Right ventricle myocardium superior (tissue), 1 donor: ENCODE measurements at regions not wholly inside any gene's neighbourhood (a gene's known extent, or its start where the extent isn't known, plus 50 kb on each side); places are given as distances from the start of the nearest gene placed in this dataset.
"Not testable (repeated sequence)": the region's sequence is repeated elsewhere in the genome, so short reads cannot be mapped to it uniquely, and the experiment has no call there.

Experiments used
- ATAC-seq: fragments of 200-7000 bp; cut with Tn5 transposase; one replicate; pipeline ENCODE4 v1.9.1; 2020; ENCODE audit warnings: mild to moderate bottlenecking; ENCODE audit not compliant: poor library complexity
- DNase-seq: peaks from one replicate; pipeline ENCODE4 v3.0.0-alpha.2; 2020
- intact Hi-C: fragments of 100-400 bp; cut with DNase I; formaldehyde crosslinking; loops from one replicate; pipeline ENCODE4 v1.11.2; 2022
- donor health status: DM: no; HTN: yes; CAD: no; lungs with severe emphysema.

GRCh38 chr2:132304661-132305380 is 111.8 kb upstream of the GPR39 start:
- intact Hi-C loops, result not testable (repeated sequence)
- peak; percentile 100 for ATAC-seq
- peak; percentile 90 for DNase-seq

- not testable (repeated sequence) for DNase-seq, ATAC-seq
Measured at GRCh38 chr2:132307613-132308198, 108.9 kb upstream of the GPR39 start.

GRCh38 chr2:132309203-132309602 is 107.4 kb upstream of the GPR39 start:
- intact Hi-C loops, DNase-seq, ATAC-seq: not testable (repeated sequence)

More at GRCh38 chr2:132307613-132308198, 108.9 kb upstream of the GPR39 start:
- intact Hi-C loops, result not testable (repeated sequence)

- intact Hi-C loops, ATAC-seq, DNase-seq: not testable (repeated sequence)
Measured at GRCh38 chr2:132315546-132315945, 101.1 kb upstream of the GPR39 start.

GRCh38 chr2:132317026-132317680 is 99.5 kb upstream of the GPR39 start:
- ATAC-seq, DNase-seq, intact Hi-C loops: not testable (repeated sequence)

GRCh38 chr2:132318481-132318880 is 98.1 kb upstream of the GPR39 start:
- ATAC-seq, DNase-seq, intact Hi-C loops: not testable (repeated sequence)

GRCh38 chr2:132324005-132324404 is 92.6 kb upstream of the GPR39 start:
- DNase-seq, ATAC-seq, intact Hi-C loops: not testable (repeated sequence)

- ATAC-seq, intact Hi-C loops, DNase-seq: not testable (repeated sequence)
Measured at GRCh38 chr2:132332345-132333033, 84.1 kb upstream of the GPR39 start.

GRCh38 chr2:132337135-132337534 is 79.5 kb upstream of the GPR39 start:
- DNase-seq, result not testable (repeated sequence)

GRCh38 chr2:132337844-132338243 is 78.8 kb upstream of the GPR39 start:
- DNase-seq, ATAC-seq, intact Hi-C loops: not testable (repeated sequence)

More at GRCh38 chr2:132337135-132337534, 79.5 kb upstream of the GPR39 start:
- intact Hi-C loops, ATAC-seq: not testable (repeated sequence)

GRCh38 chr2:132347041-132347780 is 69.4 kb upstream of the GPR39 start:
- intact Hi-C loops, result not testable (repeated sequence)
- peak; percentile 84 for DNase-seq
- peak; percentile 100 for ATAC-seq

- intact Hi-C loops, DNase-seq, ATAC-seq: not testable (repeated sequence)
Measured at GRCh38 chr2:132349092-132349687, 67.4 kb upstream of the GPR39 start.

GRCh38 chr2:132351668-132352067 is 64.9 kb upstream of the GPR39 start:
- intact Hi-C loops, ATAC-seq, DNase-seq: not testable (repeated sequence)

- intact Hi-C loops, result not testable (repeated sequence)
- ATAC-seq (peak; percentile 92), DNase-seq (peak; percentile 54)
Measured at GRCh38 chr2:132352481-132353001, 64.1 kb upstream of the GPR39 start.

- ATAC-seq, intact Hi-C loops: not testable (repeated sequence)
- peak; percentile 42 for DNase-seq
Measured at GRCh38 chr2:132353380-132353779, 63.2 kb upstream of the GPR39 start.

- ATAC-seq, DNase-seq, intact Hi-C loops: not testable (repeated sequence)
Measured at GRCh38 chr2:132360964-132361363, 55.6 kb upstream of the GPR39 start.

- intact Hi-C loops, DNase-seq, ATAC-seq: not testable (repeated sequence)
Measured at GRCh38 chr2:132361498-132361897, 55.1 kb upstream of the GPR39 start.
